ENCODE measurements at regions not wholly inside any gene's neighbourhood (a gene's known extent, or its start where the extent isn't known, plus 50 kb on each side); places are given as distances from the start of the nearest gene placed in this dataset.

- DNase-seq = no peak
These were observed 731.1 kb upstream of the MAP3K7 start for GRCh38 chr6:91317984-91318383.

GRCh38 chr6:91317247-91317835 is 730.5 kb upstream of the MAP3K7 start:
- DNase-seq = no peak

- no peak for DNase-seq
These were observed 723.3 kb upstream of the MAP3K7 start for GRCh38 chr6:91310178-91310577.

GRCh38 chr6:91305755-91306154 is 718.9 kb upstream of the MAP3K7 start:
- no peak for DNase-seq

- DNase-seq = no peak
These were observed 717.6 kb upstream of the MAP3K7 start for GRCh38 chr6:91304521-91304920.

GRCh38 chr6:91303326-91303725 is 716.5 kb upstream of the MAP3K7 start:
- no peak for DNase-seq

- peak; percentile 66 for DNase-seq
These were observed 712.9 kb upstream of the MAP3K7 start for GRCh38 chr6:91299544-91300491.

- no peak for DNase-seq
These were observed 711.8 kb upstream of the MAP3K7 start for GRCh38 chr6:91298543-91299145.

GRCh38 chr6:91293395-91293794 is 706.5 kb upstream of the MAP3K7 start:
- no peak for DNase-seq

- DNase-seq = no peak
These were observed 704.2 kb upstream of the MAP3K7 start for GRCh38 chr6:91291071-91291470.

GRCh38 chr6:91288741-91289140 is 701.9 kb upstream of the MAP3K7 start:
- DNase-seq = no peak

GRCh38 chr6:91281901-91282300 is 695.0 kb upstream of the MAP3K7 start:
- DNase-seq = no peak

- DNase-seq = no peak
These were observed 693.6 kb upstream of the MAP3K7 start for GRCh38 chr6:91280494-91280830.

- no peak for DNase-seq
These were observed 693.0 kb upstream of the MAP3K7 start for GRCh38 chr6:91279740-91280493.

- DNase-seq = no peak
These were observed 691.5 kb upstream of the MAP3K7 start for GRCh38 chr6:91278416-91278815.

GRCh38 chr6:91276315-91276714 is 689.4 kb upstream of the MAP3K7 start:
- DNase-seq = no peak

GRCh38 chr6:91273729-91274128 is 686.9 kb upstream of the MAP3K7 start:
- DNase-seq = no peak

- no peak for DNase-seq
These were observed 684.9 kb upstream of the MAP3K7 start for GRCh38 chr6:91271807-91272206.

- DNase-seq = no peak
These were observed 682.1 kb upstream of the MAP3K7 start for GRCh38 chr6:91268941-91269340.

GRCh38 chr6:91267246-91267645 is 680.4 kb upstream of the MAP3K7 start:
- DNase-seq = no peak

GRCh38 chr6:91266156-91266555 is 679.3 kb upstream of the MAP3K7 start:
- no peak for DNase-seq

- DNase-seq = no peak
These were observed 656.6 kb upstream of the MAP3K7 start for GRCh38 chr6:91243436-91243835.

- DNase-seq = no peak
These were observed 655.7 kb upstream of the MAP3K7 start for GRCh38 chr6:91242614-91242949.

Measured in NCI-H2227 treated with DMSO at 0.1 percent for 48 hours (cell line).